ENCODE measurements at regions not wholly inside any gene's neighbourhood (a gene's known extent, or its start where the extent isn't known, plus 50 kb on each side); places are given as distances from the start of the nearest gene placed in this dataset.

GRCh38 chr17:72208832-72209231, 88.0 kb downstream of the SOX9 start:
- no peak for DNase-seq (ENCODE audit: low read depth in 2 of 2)

GRCh38 chr17:72212041-72212440, 91.2 kb downstream of the SOX9 start:
- DNase-seq (ENCODE audit: low read depth in 2 of 2): no peak

- DNase-seq (ENCODE audit: low read depth in 2 of 2): no peak
Measured at GRCh38 chr17:72215490-72215889, 94.7 kb downstream of the SOX9 start.

DNA sequence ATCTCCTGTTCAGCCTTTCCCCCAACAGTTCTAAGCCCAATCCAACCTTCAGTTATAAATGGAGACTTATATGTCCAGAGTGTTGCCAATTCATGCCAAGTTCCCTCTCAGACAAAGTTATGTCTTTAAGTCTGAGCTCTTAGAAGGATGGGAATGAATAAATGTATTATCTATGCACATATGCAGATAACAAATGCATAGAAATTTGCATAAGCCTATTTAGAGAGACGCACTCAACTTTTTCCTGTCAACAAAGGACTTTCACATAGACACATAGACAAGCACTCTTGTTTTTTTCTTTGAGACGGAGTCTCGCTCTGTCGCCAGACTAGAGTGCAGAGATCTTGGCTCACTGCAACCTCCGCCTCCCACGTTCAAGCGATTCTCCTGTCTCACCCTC, 95.1 kb downstream of the SOX9 start:
- DNase-seq (ENCODE audit: low read depth in 2 of 2): no peak

- DNase-seq (ENCODE audit: low read depth in 2 of 2): no peak
Measured at GRCh38 chr17:72219137-72219823, 98.5 kb downstream of the SOX9 start.

DNA sequence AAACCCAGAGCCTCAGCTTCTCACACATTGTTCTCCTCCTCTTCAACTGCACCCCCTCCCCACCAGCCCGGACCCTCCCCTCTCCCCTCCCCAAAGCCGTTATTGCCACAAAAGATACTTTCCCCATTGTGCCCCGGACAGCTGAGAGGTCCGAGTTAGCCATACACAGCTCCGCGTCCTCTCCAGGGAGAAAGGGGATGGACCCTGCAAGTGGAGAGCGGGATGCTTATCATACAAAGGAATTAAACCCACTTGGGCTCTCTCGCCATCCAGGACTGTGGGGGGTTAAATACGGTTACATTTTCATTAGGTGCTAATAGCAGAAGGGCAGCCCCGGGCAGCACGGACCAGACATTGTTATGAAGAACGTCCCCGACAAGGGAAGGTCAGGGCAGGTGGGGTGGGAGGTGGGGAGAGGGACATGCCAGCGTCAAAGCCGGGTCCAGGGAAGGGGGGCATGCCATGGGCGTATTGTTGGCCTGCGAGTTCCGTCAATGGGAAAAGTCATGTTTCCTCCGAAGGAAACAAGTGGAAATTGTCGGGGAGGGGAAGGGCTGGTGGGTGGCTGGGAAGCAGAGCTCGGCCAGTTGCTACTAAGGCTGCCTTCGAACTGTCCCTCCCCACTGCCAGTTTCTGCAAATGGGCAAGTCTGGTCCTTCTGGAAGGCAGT, 99.1 kb downstream of the SOX9 start:
- no peak for DNase-seq (ENCODE audit: low read depth in 2 of 2)

GRCh38 chr17:72222661-72223380, 102.0 kb downstream of the SOX9 start:
- DNase-seq (ENCODE audit: low read depth in 2 of 2): no peak

DNA sequence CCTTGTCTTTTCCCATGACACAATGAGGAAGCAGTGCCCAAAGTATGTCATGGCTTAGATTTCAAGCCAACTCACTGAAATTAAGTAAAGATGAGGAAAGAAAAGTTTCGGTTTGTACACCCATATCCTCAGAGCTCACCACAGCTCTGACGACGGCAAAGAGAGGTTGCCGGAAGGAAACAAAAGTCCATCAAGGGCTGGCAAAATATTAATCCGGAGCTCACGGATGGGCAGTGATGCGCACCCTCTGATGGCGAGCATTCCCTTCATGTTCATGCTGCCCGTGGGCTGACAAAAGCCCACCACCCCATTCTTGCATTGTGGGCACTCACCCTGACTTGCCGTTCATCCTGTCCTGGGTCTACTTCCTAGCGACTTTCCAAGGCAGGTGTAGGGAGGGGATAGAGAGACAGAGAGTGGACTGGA, 103.1 kb downstream of the SOX9 start:
- DNase-seq (ENCODE audit: low read depth in 2 of 2): no peak

- no peak for DNase-seq (ENCODE audit: low read depth in 2 of 2)
Measured at GRCh38 chr17:72226322-72226721, 105.5 kb downstream of the SOX9 start.

DNA sequence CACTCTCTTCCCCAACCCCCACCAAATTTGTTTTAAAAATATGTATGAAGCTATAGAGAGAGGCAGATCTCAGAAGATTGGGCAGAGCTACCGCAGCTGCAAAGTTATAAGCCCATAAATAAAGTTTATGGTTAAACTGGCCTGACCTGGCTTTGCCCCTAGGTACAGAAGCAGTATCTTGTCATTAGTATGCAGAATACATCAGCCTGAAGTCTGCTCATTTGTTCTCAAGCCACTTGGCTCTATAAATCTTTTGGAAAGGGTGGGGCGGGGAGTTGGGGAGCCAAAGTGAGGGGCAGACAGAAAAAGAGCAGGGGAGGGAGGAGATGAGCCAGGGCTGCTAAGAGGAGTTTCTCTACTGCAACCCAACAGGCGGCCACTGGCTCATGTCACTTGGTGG, 113.2 kb downstream of the SOX9 start:
- DNase-seq (ENCODE audit: low read depth in 2 of 2): no peak

GRCh38 chr17:72234985-72235384, 114.2 kb downstream of the SOX9 start:
- no peak for DNase-seq (ENCODE audit: low read depth in 2 of 2)

DNA sequence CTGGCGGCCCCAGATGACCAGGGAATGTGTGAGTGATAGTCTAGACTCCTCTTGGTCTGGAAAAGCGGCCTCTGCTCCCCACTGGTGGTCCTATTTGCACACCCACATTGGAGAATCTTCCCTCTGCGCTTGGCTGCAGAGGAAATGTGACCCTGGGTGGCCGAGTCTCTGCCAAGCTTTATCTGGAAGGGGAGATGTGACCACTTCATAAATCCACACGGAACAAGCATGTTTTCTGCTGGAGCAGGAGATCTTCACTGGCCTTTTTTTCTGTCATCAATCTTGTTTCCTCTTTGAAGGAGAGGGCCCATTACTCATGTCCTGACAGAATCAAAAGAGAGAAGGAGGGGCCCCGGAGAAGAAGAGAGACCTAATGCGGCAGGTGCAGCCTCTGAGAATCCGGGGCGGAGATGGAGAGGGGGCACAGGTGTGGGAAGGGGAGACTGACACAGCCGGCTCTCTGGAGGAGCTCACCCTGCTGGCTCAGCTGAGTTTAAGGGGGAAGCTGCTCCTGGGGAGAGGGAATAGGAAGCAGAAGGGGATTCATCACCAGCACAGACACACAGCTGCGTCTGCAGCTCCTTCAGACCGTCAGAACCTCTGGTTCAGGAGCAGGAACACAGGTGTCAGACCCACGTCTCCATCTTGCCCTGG, 116.3 kb downstream of the SOX9 start:
- no peak for DNase-seq (ENCODE audit: low read depth in 2 of 2)

GRCh38 chr17:72238157-72238673, 117.4 kb downstream of the SOX9 start:
- no peak for DNase-seq (ENCODE audit: low read depth in 2 of 2)

DNA sequence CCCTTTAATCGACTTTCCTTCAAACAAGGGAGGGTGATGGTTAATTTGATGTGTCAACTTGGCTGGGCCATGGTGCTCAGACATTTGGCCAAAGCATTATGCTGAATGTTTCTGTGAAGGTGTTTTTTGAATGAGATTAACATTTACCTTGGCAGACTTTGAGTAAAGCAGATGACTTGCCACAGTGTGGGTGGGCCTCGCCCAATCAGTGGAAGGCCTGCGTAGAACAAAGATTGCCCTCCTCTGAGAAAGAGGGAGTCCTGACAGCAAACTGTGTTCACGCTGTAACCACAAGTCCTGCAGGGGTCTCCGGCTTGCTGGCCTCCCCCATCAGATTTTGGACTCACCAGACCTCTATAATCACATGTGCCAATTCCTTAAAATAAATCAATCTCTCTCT, 118.7 kb downstream of the SOX9 start:
- no peak for DNase-seq (ENCODE audit: low read depth in 2 of 2)

GRCh38 chr17:72240333-72240732, 119.5 kb downstream of the SOX9 start:
- no peak for DNase-seq (ENCODE audit: low read depth in 2 of 2)

GRCh38 chr17:72244494-72244893, 123.7 kb downstream of the SOX9 start:
- DNase-seq (ENCODE audit: low read depth in 2 of 2): no peak

GRCh38 chr17:72244956-72245355, 124.1 kb downstream of the SOX9 start:
- DNase-seq (ENCODE audit: low read depth in 2 of 2): no peak

DNA sequence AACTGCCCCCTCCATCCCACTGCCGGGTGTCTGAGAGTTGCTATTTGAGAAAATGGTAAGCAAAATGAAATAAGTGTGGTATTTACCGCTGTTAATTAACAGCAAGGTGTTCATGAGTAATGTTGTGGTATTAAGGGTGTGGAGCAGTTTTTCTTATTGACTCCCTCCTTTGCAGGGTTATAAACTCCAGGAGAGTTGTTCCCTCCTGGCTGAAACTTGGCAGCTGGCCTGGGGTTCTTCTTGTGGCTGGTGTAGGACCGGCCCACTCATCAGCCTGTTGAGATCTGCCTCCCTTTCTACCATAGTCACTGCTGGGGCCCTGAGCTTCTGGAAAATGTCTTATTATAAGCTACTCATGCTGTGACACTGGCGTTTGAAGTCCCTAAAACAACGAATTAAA, 128.6 kb downstream of the SOX9 start:
- DNase-seq (ENCODE audit: low read depth in 2 of 2): no peak

DNA sequence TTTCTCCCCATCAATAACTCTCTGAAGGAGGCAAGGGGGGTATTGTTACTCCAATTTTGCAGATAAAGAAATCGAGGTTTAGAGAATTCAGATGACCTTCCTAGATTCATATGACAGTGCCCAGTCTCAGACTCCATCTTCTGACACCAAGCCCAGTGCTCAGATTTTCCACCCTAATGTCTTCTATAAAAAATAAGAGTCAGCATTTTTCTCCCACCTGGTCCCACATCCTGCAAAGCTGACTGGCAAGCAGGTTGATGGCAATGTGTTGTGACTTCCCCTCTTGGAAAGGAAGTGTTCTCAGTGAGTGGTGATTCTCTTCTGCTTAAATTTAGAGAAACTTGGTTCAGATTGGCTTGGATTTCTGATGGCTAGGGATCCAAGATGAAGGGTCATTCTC, 129.4 kb downstream of the SOX9 start:
- DNase-seq (ENCODE audit: low read depth in 2 of 2): no peak

DNA sequence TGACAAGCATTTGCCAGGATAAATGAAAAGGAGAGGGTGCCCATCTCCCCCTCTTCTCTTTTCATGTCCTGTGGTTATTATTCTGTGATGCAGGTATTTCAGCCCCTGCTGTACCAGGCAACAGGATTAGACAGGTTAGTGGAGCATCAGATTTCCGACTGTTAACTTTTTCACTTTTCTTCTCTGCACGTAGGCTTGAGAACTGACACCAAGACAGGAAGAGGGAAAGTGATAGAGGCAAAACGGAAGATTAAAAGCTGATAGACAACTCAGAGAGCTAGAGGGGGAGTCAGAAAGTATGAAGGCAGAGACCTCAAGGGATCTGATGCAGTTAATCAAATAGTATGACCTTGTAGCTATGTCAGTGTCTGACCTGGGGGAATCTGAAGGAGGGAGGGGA, 132.8 kb downstream of the SOX9 start:
- no peak for DNase-seq (ENCODE audit: low read depth in 2 of 2)

DNA sequence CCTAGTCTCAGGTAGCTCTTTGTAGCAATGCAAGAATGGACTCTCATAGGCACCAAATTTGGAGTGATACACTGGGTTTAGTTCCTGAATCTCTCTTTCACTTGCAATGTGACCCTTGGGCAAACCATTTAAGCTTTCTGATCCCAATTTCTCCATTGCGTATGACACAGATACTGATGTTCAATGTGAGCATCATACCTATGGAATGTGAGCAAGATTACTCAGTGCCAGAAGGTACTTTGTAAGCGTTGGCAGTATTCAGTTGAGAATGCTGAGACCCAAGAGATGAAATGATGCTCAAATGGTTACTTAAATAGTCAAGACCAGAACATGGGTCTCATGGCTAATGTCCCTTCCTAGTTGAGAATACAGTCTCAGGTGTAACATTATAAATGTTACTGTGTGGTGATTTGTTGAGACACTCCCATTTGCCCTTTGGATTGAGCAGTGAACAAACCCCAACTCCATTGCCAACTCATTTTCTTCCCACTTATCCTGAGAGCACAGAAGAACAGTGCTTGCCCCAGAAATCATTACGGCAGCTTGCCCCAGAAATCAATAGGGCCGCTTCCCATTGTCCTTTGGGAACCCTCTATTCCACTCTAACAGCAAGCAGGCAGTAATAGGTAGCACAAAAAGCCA, 134.1 kb downstream of the SOX9 start:
- DNase-seq (ENCODE audit: low read depth in 2 of 2): no peak

GRCh38 chr17:72255481-72255880, 134.7 kb downstream of the SOX9 start:
- no peak for DNase-seq (ENCODE audit: low read depth in 2 of 2)

Measured in stimulated activated CD8-positive, alpha-beta memory T cell treated with anti-CD3 and anti-CD28 coated beads, Interleukin-15, amount 100 ng/mL, for 4 hours (primary cell).